Esophagus squamous epithelium (tissue), 4 donors: ENCODE measurements at regions not wholly inside any gene's neighbourhood (a gene's known extent, or its start where the extent isn't known, plus 50 kb on each side); places are given as distances from the start of the nearest gene placed in this dataset.

Experiments used
- CTCF ChIP-seq, 6 experiments: fragments of 450-650 bp in 4 of 6; fragments of 200-600 bp in 2 of 6; sonication (generic) in 2 of 6; IDR thresholded peaks; one replicate each; pipeline ENCODE4 v1.5.1; 2016 to 2019; ENCODE audit warnings: antibody characterized with exemption in 6 of 6, mild to moderate bottlenecking in 4 of 6, moderate library complexity in 4 of 6
- POLR2A ChIP-seq, 4 donors: fragments of 450-650 bp; IDR thresholded peaks; one replicate each; pipeline ENCODE4 v1.6.1; 2017; ENCODE audit warnings: antibody characterized with exemption in 4 of 4, mild to moderate bottlenecking in 4 of 4, moderate library complexity in 3 of 4

DNA sequence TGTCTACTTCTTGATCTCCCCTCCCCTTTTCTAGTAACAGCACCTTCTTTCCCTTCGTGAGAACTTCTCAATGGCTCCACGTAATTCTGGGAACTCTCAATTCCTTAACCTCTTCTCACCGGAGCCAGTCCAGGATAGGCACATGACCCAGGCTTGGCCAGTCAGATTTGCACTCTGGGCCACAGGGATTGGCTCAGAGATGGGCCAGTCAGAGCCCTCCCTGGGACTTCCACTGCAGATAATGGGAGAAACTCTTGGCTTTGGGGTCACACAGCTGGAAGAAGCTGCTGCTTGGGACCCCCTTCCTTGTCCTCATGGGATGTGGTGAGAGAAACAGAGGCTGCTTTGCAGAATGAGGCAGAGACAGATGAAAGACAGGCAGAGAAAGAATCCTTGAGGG is 302.3 kb downstream of the PTPRU start:
- TF ChIP-seq CTCF (IDR thresholded peaks at IDR 0.05) = no peak
- no peak for TF ChIP-seq POLR2A (IDR thresholded peaks at IDR 0.05)
